ENCODE measurements at regions not wholly inside any gene's neighbourhood (a gene's known extent, or its start where the extent isn't known, plus 50 kb on each side); places are given as distances from the start of the nearest gene placed in this dataset.

DNA sequence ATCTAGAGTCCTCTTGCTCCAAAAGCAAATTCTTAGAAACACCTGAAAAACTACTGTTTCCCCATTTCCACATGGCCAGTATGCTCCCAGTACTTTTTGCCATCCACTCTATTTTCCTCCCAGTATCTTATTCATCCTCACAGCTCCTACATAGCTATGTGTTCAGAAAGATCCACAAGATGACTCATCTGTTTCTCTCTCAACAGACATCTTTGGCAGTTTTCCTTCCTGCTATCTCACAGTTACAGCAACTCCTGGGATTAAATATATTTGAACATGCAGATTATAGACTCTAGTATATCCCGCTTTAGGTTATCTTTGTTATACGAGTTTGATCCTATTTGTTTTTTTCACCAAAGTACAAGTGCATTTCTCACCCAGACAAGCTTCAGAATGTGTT is 675.6 kb upstream of the POT1 start:
- ChIA-PET CTCF (no interaction called here), POLR2A (no interaction called here)
- no peak for DNase-seq (ENCODE audit: extremely low spot score)
- TF ChIP-seq SP1 (IDR thresholded peaks at IDR 0.05) (no peak), ARNT (IDR thresholded peaks at IDR 0.05) (no peak)
- TF ChIP-seq, protein P1, sequence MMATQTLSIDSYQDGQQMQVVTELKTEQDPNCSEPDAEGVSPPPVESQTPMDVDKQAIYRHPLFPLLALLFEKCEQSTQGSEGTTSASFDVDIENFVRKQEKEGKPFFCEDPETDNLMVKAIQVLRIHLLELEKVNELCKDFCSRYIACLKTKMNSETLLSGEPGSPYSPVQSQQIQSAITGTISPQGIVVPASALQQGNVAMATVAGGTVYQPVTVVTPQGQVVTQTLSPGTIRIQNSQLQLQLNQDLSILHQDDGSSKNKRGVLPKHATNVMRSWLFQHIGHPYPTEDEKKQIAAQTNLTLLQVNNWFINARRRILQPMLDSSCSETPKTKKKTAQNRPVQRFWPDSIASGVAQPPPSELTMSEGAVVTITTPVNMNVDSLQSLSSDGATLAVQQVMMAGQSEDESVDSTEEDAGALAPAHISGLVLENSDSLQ (IDR thresholded peaks at IDR 0.05): no peak

DNA sequence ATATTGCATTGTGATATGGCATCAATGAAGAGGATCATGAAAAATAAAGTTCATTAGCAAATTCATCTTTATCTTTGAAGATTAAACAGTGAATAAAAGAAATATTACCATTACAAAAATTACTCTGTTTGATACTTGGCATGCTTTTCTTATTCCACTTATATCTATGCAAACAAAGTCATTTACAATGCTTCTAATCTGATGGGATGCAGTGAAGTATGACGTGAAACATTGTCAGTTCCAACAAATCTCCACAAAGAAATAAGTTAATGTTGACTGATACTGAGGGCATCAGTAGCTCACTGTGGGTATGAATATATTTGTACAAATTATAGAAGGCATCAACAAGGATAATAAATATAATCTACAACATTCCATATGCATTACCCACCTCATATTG is 672.8 kb upstream of the POT1 start:
- ChIA-PET CTCF (no interaction called here), POLR2A (no interaction called here)
- no peak for TF ChIP-seq HDGF (IDR thresholded peaks at IDR 0.05; ENCODE audit: borderline replicate concordance)
- no peak for TF ChIP-seq FOXA1 (IDR thresholded peaks at IDR 0.05)
- TF ChIP-seq CTBP1 (IDR thresholded peaks at IDR 0.05; ENCODE audit: borderline replicate concordance): no peak
- TF ChIP-seq ARNT (IDR thresholded peaks at IDR 0.05): no peak
- no peak for TF ChIP-seq NFRKB (IDR thresholded peaks at IDR 0.05)
- no peak for TF ChIP-seq SUZ12 (IDR thresholded peaks at IDR 0.05)
- TF ChIP-seq TARDBP (IDR thresholded peaks at IDR 0.05): no peak
- TF ChIP-seq FOXK2 (IDR thresholded peaks at IDR 0.05): no peak
- TF ChIP-seq ELF4 (IDR thresholded peaks at IDR 0.05): no peak
- no peak for TF ChIP-seq BHLHE40 (IDR thresholded peaks at IDR 0.05; ENCODE audit: borderline replicate concordance)
- no peak for TF ChIP-seq ZNF384 (IDR thresholded peaks at IDR 0.05)
- TF ChIP-seq LEF1 (IDR thresholded peaks at IDR 0.05; ENCODE audit: borderline replicate concordance): no peak
- no peak for TF ChIP-seq FOXM1 (IDR thresholded peaks at IDR 0.05; ENCODE audit: borderline replicate concordance)
- no peak for TF ChIP-seq L3MBTL2 (conservative IDR thresholded peaks at IDR 0.05)
- TF ChIP-seq, protein P1 (IDR thresholded peaks at IDR 0.05): no peak
- no peak for TF ChIP-seq SP1 (IDR thresholded peaks at IDR 0.05)
- no peak for DNase-seq (ENCODE audit: extremely low spot score)

- TF ChIP-seq HDGF (IDR thresholded peaks at IDR 0.05; ENCODE audit: borderline replicate concordance): no peak
- TF ChIP-seq SP1 (IDR thresholded peaks at IDR 0.05): no peak
- TF ChIP-seq LEF1 (IDR thresholded peaks at IDR 0.05; ENCODE audit: borderline replicate concordance): no peak
- TF ChIP-seq FOXK2 (IDR thresholded peaks at IDR 0.05): no peak
- TF ChIP-seq BHLHE40 (IDR thresholded peaks at IDR 0.05; ENCODE audit: borderline replicate concordance): no peak
- TF ChIP-seq TARDBP (IDR thresholded peaks at IDR 0.05): no peak
- TF ChIP-seq, protein P1 (IDR thresholded peaks at IDR 0.05): no peak
- TF ChIP-seq FOXM1 (IDR thresholded peaks at IDR 0.05; ENCODE audit: borderline replicate concordance): no peak
- TF ChIP-seq ZNF384 (IDR thresholded peaks at IDR 0.05): no peak
- TF ChIP-seq CTBP1 (IDR thresholded peaks at IDR 0.05; ENCODE audit: borderline replicate concordance): no peak
- TF ChIP-seq ELF4 (IDR thresholded peaks at IDR 0.05): no peak
- POLR2A ChIA-PET: interaction anchor here (0.6 kb wide), 1 partner anchor 688 kb away, joined by 3 read pairs; no protein-coding TSS in a partner anchor
- DNase-seq (ENCODE audit: extremely low spot score): no peak
- CTCF ChIA-PET: no interaction called here
Observed at GRCh38 chr7:125599387-125599786, 669.8 kb upstream of the POT1 start.

DNA sequence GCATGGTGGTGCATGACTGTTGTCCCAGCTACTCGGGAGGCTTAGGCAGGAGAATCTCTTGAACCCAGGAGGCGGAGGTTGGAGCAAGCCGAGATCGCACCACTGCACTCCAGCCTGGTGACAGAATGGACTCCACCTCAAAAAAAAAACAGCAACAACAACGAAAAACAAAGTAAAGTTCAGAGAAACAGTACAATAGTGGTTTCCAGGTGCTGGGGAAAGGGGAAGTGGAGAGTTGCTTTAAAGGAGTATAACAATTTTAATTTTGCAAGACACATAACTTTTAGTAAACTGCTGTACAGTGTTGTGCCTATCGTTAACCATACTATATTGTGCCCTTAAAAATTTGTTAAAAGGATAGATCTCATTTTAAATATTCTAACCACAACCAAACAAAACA is 662.7 kb upstream of the POT1 start:
- ChIA-PET CTCF (no interaction called here), POLR2A (no interaction called here)
- DNase-seq (ENCODE audit: extremely low spot score): no peak
- no peak for TF ChIP-seq ELF4 (IDR thresholded peaks at IDR 0.05)
- no peak for TF ChIP-seq SUZ12 (IDR thresholded peaks at IDR 0.05)
- no peak for TF ChIP-seq HDGF (IDR thresholded peaks at IDR 0.05; ENCODE audit: borderline replicate concordance)
- no peak for TF ChIP-seq LEF1 (IDR thresholded peaks at IDR 0.05; ENCODE audit: borderline replicate concordance)
- no peak for TF ChIP-seq FOXM1 (IDR thresholded peaks at IDR 0.05; ENCODE audit: borderline replicate concordance)
- TF ChIP-seq, protein P1 (IDR thresholded peaks at IDR 0.05): no peak
- no peak for TF ChIP-seq CTBP1 (IDR thresholded peaks at IDR 0.05; ENCODE audit: borderline replicate concordance)

DNA sequence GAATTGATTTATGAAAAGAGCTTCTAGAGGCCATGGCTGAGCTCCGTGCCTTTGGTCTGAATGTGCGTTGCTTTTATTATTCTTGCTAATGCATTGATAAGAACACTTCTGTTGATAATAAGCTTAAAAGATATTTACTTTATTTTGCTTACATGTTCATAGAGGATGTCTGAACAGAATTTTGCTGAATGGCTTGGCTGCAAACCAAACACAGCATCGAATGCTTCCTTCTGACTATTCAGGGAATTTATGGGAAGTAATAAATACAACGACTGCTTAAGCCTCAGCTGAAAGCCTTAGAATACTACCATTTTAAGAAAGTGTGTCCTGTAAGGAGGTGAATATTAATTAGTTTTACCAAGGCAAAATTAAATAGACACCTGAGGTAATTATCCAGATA is 643.5 kb upstream of the POT1 start:
- no peak for TF ChIP-seq ARNT (IDR thresholded peaks at IDR 0.05)
- no peak for TF ChIP-seq FOXA1 (IDR thresholded peaks at IDR 0.05)
- TF ChIP-seq NFRKB (IDR thresholded peaks at IDR 0.05): no peak
- CTCF ChIA-PET: no interaction called here
- DNase-seq (ENCODE audit: extremely low spot score): no peak
- POLR2A ChIA-PET: no interaction called here

GRCh38 chr7:125572414-125572813 is 642.8 kb upstream of the POT1 start:
- TF ChIP-seq L3MBTL2 (conservative IDR thresholded peaks at IDR 0.05) (no peak), ARNT (IDR thresholded peaks at IDR 0.05) (no peak), ZNF384 (IDR thresholded peaks at IDR 0.05) (no peak), ELF4 (IDR thresholded peaks at IDR 0.05) (no peak), FOXK2 (IDR thresholded peaks at IDR 0.05) (no peak), HDGF (IDR thresholded peaks at IDR 0.05; ENCODE audit: borderline replicate concordance) (no peak), FOXM1 (IDR thresholded peaks at IDR 0.05; ENCODE audit: borderline replicate concordance) (no peak), SUZ12 (IDR thresholded peaks at IDR 0.05) (no peak), LEF1 (IDR thresholded peaks at IDR 0.05; ENCODE audit: borderline replicate concordance) (no peak), CTBP1 (IDR thresholded peaks at IDR 0.05; ENCODE audit: borderline replicate concordance) (no peak)
- DNase-seq (ENCODE audit: extremely low spot score): no peak
- ChIA-PET CTCF (no interaction called here), POLR2A (no interaction called here)

DNA sequence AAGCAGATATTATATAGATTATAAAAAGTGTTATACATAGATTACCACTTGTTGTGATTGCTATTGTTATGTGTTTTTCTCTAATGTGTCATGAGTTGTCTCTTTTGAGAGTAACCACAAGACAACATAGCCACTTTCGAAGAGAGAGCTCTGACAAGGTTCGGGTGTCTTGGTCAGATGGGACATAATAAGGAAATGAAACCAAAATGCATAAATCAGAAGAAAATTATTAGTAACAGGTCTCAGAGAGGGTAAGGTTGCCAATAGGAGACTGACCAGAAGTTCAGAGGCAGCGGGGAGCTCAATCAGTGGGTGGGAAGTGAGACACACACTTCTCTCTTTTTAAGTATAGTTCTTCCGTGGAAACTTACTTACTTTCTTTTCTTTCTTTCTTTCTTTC is 639.2 kb upstream of the POT1 start:
- CTCF ChIA-PET: no interaction called here
- no peak for DNase-seq (ENCODE audit: extremely low spot score)
- POLR2A ChIA-PET: no interaction called here
- TF ChIP-seq HDGF (IDR thresholded peaks at IDR 0.05; ENCODE audit: borderline replicate concordance) (no peak), LEF1 (IDR thresholded peaks at IDR 0.05; ENCODE audit: borderline replicate concordance) (no peak), SUZ12 (IDR thresholded peaks at IDR 0.05) (no peak), ZNF384 (IDR thresholded peaks at IDR 0.05) (no peak), TARDBP (IDR thresholded peaks at IDR 0.05) (no peak), ARNT (IDR thresholded peaks at IDR 0.05) (no peak), FOXM1 (IDR thresholded peaks at IDR 0.05; ENCODE audit: borderline replicate concordance) (no peak), BHLHE40 (IDR thresholded peaks at IDR 0.05; ENCODE audit: borderline replicate concordance) (no peak), L3MBTL2 (conservative IDR thresholded peaks at IDR 0.05) (no peak)
- TF ChIP-seq, protein P1 (IDR thresholded peaks at IDR 0.05): no peak

Data from HEK293T (cell line).